ENCODE measurements at regions not wholly inside any gene's neighbourhood (a gene's known extent, or its start where the extent isn't known, plus 50 kb on each side); places are given as distances from the start of the nearest gene placed in this dataset.

GRCh38 chr14:105682956-105683570 lies 156.7 kb downstream of the TMEM121 start:
- TF ChIP-seq, protein P1, sequence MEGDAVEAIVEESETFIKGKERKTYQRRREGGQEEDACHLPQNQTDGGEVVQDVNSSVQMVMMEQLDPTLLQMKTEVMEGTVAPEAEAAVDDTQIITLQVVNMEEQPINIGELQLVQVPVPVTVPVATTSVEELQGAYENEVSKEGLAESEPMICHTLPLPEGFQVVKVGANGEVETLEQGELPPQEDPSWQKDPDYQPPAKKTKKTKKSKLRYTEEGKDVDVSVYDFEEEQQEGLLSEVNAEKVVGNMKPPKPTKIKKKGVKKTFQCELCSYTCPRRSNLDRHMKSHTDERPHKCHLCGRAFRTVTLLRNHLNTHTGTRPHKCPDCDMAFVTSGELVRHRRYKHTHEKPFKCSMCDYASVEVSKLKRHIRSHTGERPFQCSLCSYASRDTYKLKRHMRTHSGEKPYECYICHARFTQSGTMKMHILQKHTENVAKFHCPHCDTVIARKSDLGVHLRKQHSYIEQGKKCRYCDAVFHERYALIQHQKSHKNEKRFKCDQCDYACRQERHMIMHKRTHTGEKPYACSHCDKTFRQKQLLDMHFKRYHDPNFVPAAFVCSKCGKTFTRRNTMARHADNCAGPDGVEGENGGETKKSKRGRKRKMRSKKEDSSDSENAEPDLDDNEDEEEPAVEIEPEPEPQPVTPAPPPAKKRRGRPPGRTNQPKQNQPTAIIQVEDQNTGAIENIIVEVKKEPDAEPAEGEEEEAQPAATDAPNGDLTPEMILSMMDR (IDR thresholded peaks at IDR 0.05), result no peak
- no peak for TF ChIP-seq POLR2A (IDR thresholded peaks at IDR 0.05)
